ENCODE measurements at regions not wholly inside any gene's neighbourhood (a gene's known extent, or its start where the extent isn't known, plus 50 kb on each side); places are given as distances from the start of the nearest gene placed in this dataset.
A peak's percentile ranks its signal among the peaks of the same experiment; 100 is the strongest.

GRCh38 chr2:37472959-37473358, 128.5 kb downstream of the QPCT start:
- no peak for DNase-seq

GRCh38 chr2:37476411-37476810, 132.0 kb downstream of the QPCT start:
- no peak for DNase-seq

- DNase-seq: no peak
Observed at GRCh38 chr2:37477921-37478320, 133.5 kb downstream of the QPCT start.

GRCh38 chr2:37481244-37481643, 136.8 kb downstream of the QPCT start:
- no peak for DNase-seq

GRCh38 chr2:37489041-37489456, 144.6 kb downstream of the QPCT start:
- DNase-seq: no peak

GRCh38 chr2:37489536-37489935, 145.1 kb downstream of the QPCT start:
- no peak for DNase-seq

GRCh38 chr2:37493425-37493824, 149.0 kb downstream of the QPCT start:
- no peak for DNase-seq

- DNase-seq: no peak
Observed at GRCh38 chr2:37499113-37499512, 154.7 kb downstream of the QPCT start.

GRCh38 chr2:37500031-37500430, 155.6 kb downstream of the QPCT start:
- no peak for DNase-seq

GRCh38 chr2:37501113-37501512, 156.7 kb downstream of the QPCT start:
- no peak for DNase-seq

- DNase-seq: peak; percentile 71 to 74
Observed at GRCh38 chr2:37506407-37507050, 162.1 kb downstream of the QPCT start.

- DNase-seq: no peak
Observed at GRCh38 chr2:37507051-37507410, 162.6 kb downstream of the QPCT start.

GRCh38 chr2:37507703-37508102, 163.3 kb downstream of the QPCT start:
- no peak for DNase-seq

- DNase-seq: no peak
Observed at GRCh38 chr2:37512971-37513370, 158.5 kb downstream of the CDC42EP3 start.

GRCh38 chr2:37523814-37524362, 147.6 kb downstream of the CDC42EP3 start:
- DNase-seq: peak; percentile 79

- DNase-seq: no peak
Observed at GRCh38 chr2:37526323-37526722, 145.1 kb downstream of the CDC42EP3 start.

GRCh38 chr2:37526856-37527255, 144.6 kb downstream of the CDC42EP3 start:
- no peak for DNase-seq

GRCh38 chr2:37527361-37527760, 144.1 kb downstream of the CDC42EP3 start:
- no peak for DNase-seq

- no peak for DNase-seq
Observed at GRCh38 chr2:37529830-37530415, 141.5 kb downstream of the CDC42EP3 start.

- no peak for DNase-seq
Observed at GRCh38 chr2:37532503-37532902, 138.9 kb downstream of the CDC42EP3 start.

- no peak for DNase-seq
Observed at GRCh38 chr2:37537316-37537715, 134.1 kb downstream of the CDC42EP3 start.

GRCh38 chr2:37541516-37541915, 129.9 kb downstream of the CDC42EP3 start:
- no peak for DNase-seq

GRCh38 chr2:37543999-37544557, 127.4 kb downstream of the CDC42EP3 start:
- peak; percentile 32 to 34 for DNase-seq

GRCh38 chr2:37544591-37545031, 126.8 kb downstream of the CDC42EP3 start:
- DNase-seq: no peak

Measured in inflammatory macrophage (primary cell).